Osteoblast (primary cell): ENCODE measurements at regions not wholly inside any gene's neighbourhood (a gene's known extent, or its start where the extent isn't known, plus 50 kb on each side); places are given as distances from the start of the nearest gene placed in this dataset.
A peak's percentile ranks its signal among the peaks of the same experiment; 100 is the strongest.

ENCODE experiments used
- DNase-seq: peaks from one replicate; pipeline ENCODE4 v3.0.0; 2011; ENCODE audit warnings: low spot score, mixed read lengths; ENCODE audit not compliant: insufficient read length; ENCODE audit errors: missing footprints
- H2AFZ ChIP-seq: 2 replicates; pipeline ENCODE4 v1.6.0; 2011; ENCODE audit warnings: mild to moderate bottlenecking, low read length
- H3K27ac ChIP-seq: 2 replicates; pipeline ENCODE4 v1.5.1; 2011; ENCODE audit warnings: mild to moderate bottlenecking, low read depth, low read length, moderate library complexity
- H3K27me3 ChIP-seq: 2 replicates; pipeline ENCODE4 v1.6.0; 2012; ENCODE audit warnings: mild to moderate bottlenecking, control low read depth, inconsistent platforms, low read length, moderate library complexity; ENCODE audit not compliant: insufficient read depth
- H3K36me3 ChIP-seq: 2 replicates; pipeline ENCODE4 v1.5.1; 2011; ENCODE audit warnings: mild to moderate bottlenecking, low read length, control low read depth, moderate library complexity; ENCODE audit not compliant: insufficient read depth
- H3K4me1 ChIP-seq: 2 replicates; pipeline ENCODE4 v1.5.1; 2011; ENCODE audit warnings: mild to moderate bottlenecking, low read length, control low read depth, moderate library complexity; ENCODE audit not compliant: insufficient read depth
- H3K4me2 ChIP-seq: 2 replicates; pipeline ENCODE4 v1.6.0; 2011; ENCODE audit warnings: mild to moderate bottlenecking, low read length; ENCODE audit not compliant: insufficient read depth
- H3K4me3 ChIP-seq: fragments of 200-600 bp; sonication (generic); 3 replicates; pipeline ENCODE4 v1.5.1; 2012; ENCODE audit warnings: mild to moderate bottlenecking, low read length, inconsistent platforms; ENCODE audit not compliant: insufficient read depth
- H3K79me2 ChIP-seq: 2 replicates; pipeline ENCODE4 v1.6.0; 2012; ENCODE audit warnings: mild to moderate bottlenecking, low read length, control low read depth, inconsistent platforms; ENCODE audit not compliant: insufficient read depth
- H3K9me3 ChIP-seq: 2 replicates; pipeline ENCODE4 v1.5.1; 2011; ENCODE audit warnings: low read depth, low read length, control low read depth
- H4K20me1 ChIP-seq: 2 replicates; pipeline ENCODE4 v1.6.0; 2012; ENCODE audit warnings: mild to moderate bottlenecking, low read length, control low read depth; ENCODE audit not compliant: insufficient read depth
- CTCF ChIP-seq: IDR thresholded peaks from 2 replicates; pipeline ENCODE4 v1.5.1; 2011; ENCODE audit warnings: mild to moderate bottlenecking, low read depth, low read length, moderate library complexity; ENCODE audit errors: extremely low read depth

- no peak overlapping the region for H3K4me2 ChIP-seq
- no peaks in the 10 kb centered on the region for H3K79me2 ChIP-seq
- H3K4me1 ChIP-seq: no peaks in the 10 kb centered on the region
- H3K36me3 ChIP-seq: no peaks in the 10 kb centered on the region
- no peaks in the 10 kb centered on the region for H3K27me3 ChIP-seq
- no peak for DNase-seq
- no peak overlapping the region for H3K27ac ChIP-seq
- H3K9me3 ChIP-seq: no peaks in the 10 kb centered on the region
- H2AFZ ChIP-seq: no peak overlapping the region
- no peak overlapping the region for H3K4me3 ChIP-seq
- no peaks in the 10 kb centered on the region for H4K20me1 ChIP-seq
- no peak for TF ChIP-seq CTCF
Measured at GRCh38 chr11:82118946-82119345, 614.7 kb downstream of the FAM181B start.

DNA sequence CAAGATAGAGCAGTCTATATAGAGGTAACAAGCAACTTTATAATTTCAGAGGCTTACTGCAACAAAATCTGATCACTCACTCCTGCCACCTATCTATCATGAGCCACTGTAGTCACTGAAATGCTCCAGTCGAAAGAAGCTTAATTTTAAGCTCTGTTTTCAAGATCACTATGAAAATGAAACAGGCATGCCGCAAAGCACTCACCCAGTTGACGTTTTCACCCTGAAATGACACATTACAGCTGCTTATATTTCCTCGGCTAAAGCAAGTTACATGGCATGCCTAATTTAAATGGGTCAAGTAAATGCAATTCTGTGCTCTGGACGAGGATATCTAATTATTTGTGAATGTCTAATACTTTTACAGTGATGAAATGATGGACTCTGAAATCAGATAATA lies 616.3 kb downstream of the FAM181B start:
- Histone ChIP-seq H3K4me2 (no peak overlapping the region), H3K36me3 (no peaks in the 10 kb centered on the region), H3K9me3 (no peaks in the 10 kb centered on the region), H3K79me2 (no peaks in the 10 kb centered on the region), H2AFZ (no peak overlapping the region), H3K27ac (no peak overlapping the region), H4K20me1 (no peaks in the 10 kb centered on the region), H3K4me1 (no peaks in the 10 kb centered on the region), H3K4me3 (no peak overlapping the region), H3K27me3 (no peaks in the 10 kb centered on the region)
- no peak for DNase-seq
- TF ChIP-seq CTCF: no peak

GRCh38 chr11:82105331-82105998 lies 628.2 kb downstream of the FAM181B start:
- Histone ChIP-seq H4K20me1 (no peaks in the 10 kb centered on the region), H2AFZ (peak overlapping the region; percentile 35), H3K9me3 (no peaks in the 10 kb centered on the region), H3K27me3 (no peaks in the 10 kb centered on the region), H3K4me3 (no peak overlapping the region), H3K4me1 (no peaks in the 10 kb centered on the region), H3K27ac (no peak overlapping the region), H3K36me3 (no peaks in the 10 kb centered on the region), H3K4me2 (no peak overlapping the region), H3K79me2 (no peaks in the 10 kb centered on the region)
- TF ChIP-seq CTCF: no peak
- no peak for DNase-seq

- Histone ChIP-seq H3K79me2 (no peaks in the 10 kb centered on the region), H3K4me1 (no peaks in the 10 kb centered on the region), H3K9me3 (peaks cover 2% of the 10 kb centered on the region), H3K36me3 (no peaks in the 10 kb centered on the region), H3K4me3 (no peak overlapping the region), H3K27ac (no peak overlapping the region), H2AFZ (no peak overlapping the region), H3K4me2 (no peak overlapping the region), H3K27me3 (no peaks in the 10 kb centered on the region), H4K20me1 (no peaks in the 10 kb centered on the region)
- DNase-seq: no peak
- TF ChIP-seq CTCF: no peak
Measured at GRCh38 chr11:82092904-82093303, 640.8 kb downstream of the FAM181B start.
